ENCODE measurements at regions not wholly inside any gene's neighbourhood (a gene's known extent, or its start where the extent isn't known, plus 50 kb on each side); places are given as distances from the start of the nearest gene placed in this dataset.

DNA sequence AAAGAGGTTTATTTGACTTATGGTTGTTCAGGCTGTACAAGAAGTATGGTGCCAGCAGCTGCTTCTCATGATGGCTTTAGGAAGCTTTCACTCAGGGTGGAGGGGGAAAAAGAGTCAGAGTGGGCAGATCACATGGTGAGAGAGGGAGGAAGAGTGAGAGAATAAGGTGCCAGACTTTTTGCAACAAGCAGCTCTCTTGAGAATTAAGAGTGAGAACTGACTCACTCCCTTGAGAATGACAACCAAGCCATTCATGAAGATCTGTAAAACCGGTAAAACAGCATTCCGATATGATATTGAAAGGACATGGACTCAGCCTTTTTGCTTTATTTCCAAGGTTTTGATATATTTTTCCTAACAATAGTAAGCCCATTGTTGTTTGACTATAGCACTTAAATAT is 501.2 kb downstream of the GALC start:
- no peak for TF ChIP-seq CTCF (IDR thresholded peaks at IDR 0.05)
- Mint-ChIP-seq H3K4me1 (ENCODE audit: low read depth) (no peaks in the 10 kb centered on the region), H3K9me3 (peaks cover 37% of the 10 kb centered on the region), H3K4me3 (no peak overlapping the region), H3K27ac (no peak overlapping the region), H3K36me3 (ENCODE audit: low read depth) (no peaks in the 10 kb centered on the region; the same call in 1 of the 2 replicates), H3K27me3 (ENCODE audit: insufficient read depth) (no peaks in the 10 kb centered on the region; the same call in 1 of the 2 replicates)
- DNase-seq = no peak

GRCh38 chr14:87489196-87489819 is 503.7 kb downstream of the GALC start:
- H3K27ac Mint-ChIP-seq = no peak overlapping the region
- H3K36me3 Mint-ChIP-seq (ENCODE audit: low read depth) = no peaks in the 10 kb centered on the region; the same call in 1 of the 2 replicates
- no peaks in the 10 kb centered on the region for H3K4me1 Mint-ChIP-seq (ENCODE audit: low read depth)
- no peaks in the 10 kb centered on the region for H3K27me3 Mint-ChIP-seq (ENCODE audit: insufficient read depth)
- H3K4me3 Mint-ChIP-seq = no peak overlapping the region
- peaks cover 42% of the 10 kb centered on the region for H3K9me3 Mint-ChIP-seq
- no peak for DNase-seq
- no peak for TF ChIP-seq CTCF (IDR thresholded peaks at IDR 0.05)

GRCh38 chr14:87483271-87484260 is 509.4 kb downstream of the GALC start:
- DNase-seq = no peak
- H3K9me3 Mint-ChIP-seq = peaks cover 29% of the 10 kb centered on the region

GRCh38 chr14:87468531-87468930 is 524.5 kb downstream of the GALC start:
- H3K36me3 Mint-ChIP-seq (ENCODE audit: low read depth) = no peaks in the 10 kb centered on the region
- TF ChIP-seq CTCF (IDR thresholded peaks at IDR 0.05) = no peak
- DNase-seq = no peak
- H3K27ac Mint-ChIP-seq = no peak overlapping the region
- H3K9me3 Mint-ChIP-seq = peaks cover 49% of the 10 kb centered on the region
- no peaks in the 10 kb centered on the region for H3K4me1 Mint-ChIP-seq (ENCODE audit: low read depth)
- no peaks in the 10 kb centered on the region for H3K27me3 Mint-ChIP-seq (ENCODE audit: insufficient read depth)
- H3K4me3 Mint-ChIP-seq = no peak overlapping the region

More at GRCh38 chr14:87483271-87484260, 509.4 kb downstream of the GALC start:
- no peaks in the 10 kb centered on the region for H3K36me3 Mint-ChIP-seq (ENCODE audit: low read depth)
- H3K27me3 Mint-ChIP-seq (ENCODE audit: insufficient read depth) = no peaks in the 10 kb centered on the region
- no peak for TF ChIP-seq CTCF (IDR thresholded peaks at IDR 0.05)
- H3K4me3 Mint-ChIP-seq = no peak overlapping the region
- H3K4me1 Mint-ChIP-seq (ENCODE audit: low read depth) = no peaks in the 10 kb centered on the region
- no peak overlapping the region for H3K27ac Mint-ChIP-seq

- no peaks in the 10 kb centered on the region for H3K27me3 Mint-ChIP-seq (ENCODE audit: insufficient read depth)
- H3K9me3 Mint-ChIP-seq = peaks cover 49% of the 10 kb centered on the region
- no peak overlapping the region for H3K27ac Mint-ChIP-seq
- TF ChIP-seq CTCF (IDR thresholded peaks at IDR 0.05) = no peak
- H3K4me3 Mint-ChIP-seq = no peak overlapping the region
- no peaks in the 10 kb centered on the region for H3K36me3 Mint-ChIP-seq (ENCODE audit: low read depth)
- DNase-seq = no peak
- no peaks in the 10 kb centered on the region for H3K4me1 Mint-ChIP-seq (ENCODE audit: low read depth)
Measured at GRCh38 chr14:87467578-87467977, 525.4 kb downstream of the GALC start.
